ENCODE measurements at regions not wholly inside any gene's neighbourhood (a gene's known extent, or its start where the extent isn't known, plus 50 kb on each side); places are given as distances from the start of the nearest gene placed in this dataset.

DNA sequence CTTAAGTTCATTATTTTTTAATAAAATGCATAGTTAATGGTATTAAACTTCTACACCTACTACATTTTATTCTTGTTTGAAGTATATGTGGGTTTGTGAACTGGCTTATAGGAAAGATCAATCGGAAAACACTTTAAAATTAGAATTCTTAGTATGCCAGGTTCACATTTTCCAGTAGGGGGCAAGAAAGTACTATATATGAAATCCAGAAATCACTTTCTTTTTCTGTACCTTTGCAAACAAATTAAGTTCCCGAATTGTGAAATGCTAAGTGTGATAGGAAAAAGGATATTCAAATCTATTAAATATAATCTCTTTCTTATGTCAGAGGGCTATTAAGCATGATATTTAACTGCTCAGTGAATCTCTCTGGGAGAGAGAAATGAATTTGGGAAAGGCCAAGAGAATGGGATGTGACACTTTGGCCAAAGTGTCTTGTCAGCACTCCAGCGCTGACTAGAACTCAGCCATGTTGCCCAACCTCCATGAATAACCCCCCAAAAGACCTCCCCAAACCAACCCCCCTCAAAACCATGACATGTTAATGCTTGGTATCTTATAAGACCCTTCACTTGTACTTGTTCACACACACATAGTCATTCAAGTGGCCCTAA, 122.6 kb upstream of the SLC10A2 start:
- TF ChIP-seq POLR2A (IDR thresholded peaks at IDR 0.05), result no peak
- TF ChIP-seq, protein P1, sequence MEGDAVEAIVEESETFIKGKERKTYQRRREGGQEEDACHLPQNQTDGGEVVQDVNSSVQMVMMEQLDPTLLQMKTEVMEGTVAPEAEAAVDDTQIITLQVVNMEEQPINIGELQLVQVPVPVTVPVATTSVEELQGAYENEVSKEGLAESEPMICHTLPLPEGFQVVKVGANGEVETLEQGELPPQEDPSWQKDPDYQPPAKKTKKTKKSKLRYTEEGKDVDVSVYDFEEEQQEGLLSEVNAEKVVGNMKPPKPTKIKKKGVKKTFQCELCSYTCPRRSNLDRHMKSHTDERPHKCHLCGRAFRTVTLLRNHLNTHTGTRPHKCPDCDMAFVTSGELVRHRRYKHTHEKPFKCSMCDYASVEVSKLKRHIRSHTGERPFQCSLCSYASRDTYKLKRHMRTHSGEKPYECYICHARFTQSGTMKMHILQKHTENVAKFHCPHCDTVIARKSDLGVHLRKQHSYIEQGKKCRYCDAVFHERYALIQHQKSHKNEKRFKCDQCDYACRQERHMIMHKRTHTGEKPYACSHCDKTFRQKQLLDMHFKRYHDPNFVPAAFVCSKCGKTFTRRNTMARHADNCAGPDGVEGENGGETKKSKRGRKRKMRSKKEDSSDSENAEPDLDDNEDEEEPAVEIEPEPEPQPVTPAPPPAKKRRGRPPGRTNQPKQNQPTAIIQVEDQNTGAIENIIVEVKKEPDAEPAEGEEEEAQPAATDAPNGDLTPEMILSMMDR (IDR thresholded peaks at IDR 0.05), result peak in 3 of 4 experiments; percentile 8 to 37 (median 28)
